HEK293 (cell line): ENCODE measurements at regions not wholly inside any gene's neighbourhood (a gene's known extent, or its start where the extent isn't known, plus 50 kb on each side); places are given as distances from the start of the nearest gene placed in this dataset.

Experiments used
- CTCF ChIA-PET: fragments of 350-600 bp; formaldehyde crosslinking; extraction: SDS; loops from one replicate; lab custom pipeline; 2021; ENCODE audit warnings: antibody characterized with exemption; lab: Yijun Ruan, JAX
- POLR2A ChIA-PET: fragments of 300-600 bp; formaldehyde crosslinking; extraction: SDS; loops from one replicate; lab custom pipeline; 2020; ENCODE audit warnings: antibody characterized with exemption, inconsistent platforms; lab: Yijun Ruan, JAX
- H3K27ac ChIP-seq: fragments of 200-500 bp; sonication (Bioruptor generic); 2 replicates; pipeline ENCODE4 v1.5.1; 2014; ENCODE audit warnings: low read depth, low read length, control low read depth, inconsistent platforms; ENCODE audit errors: extremely low read depth
- H3K36me3 ChIP-seq, 2 experiments: fragments of 200-500 bp in 1 of 2; sonication (Bioruptor generic) in 1 of 2; 1 replicate in 1 of 2; 2 replicates in 1 of 2; pipeline ENCODE4 v1.5.1; 2014 to 2017; ENCODE audit warnings: inconsistent platforms in 2 of 2, low read length in 2 of 2; ENCODE audit not compliant: control insufficient read depth in 2 of 2, insufficient read depth in 1 of 2
- H3K4me1 ChIP-seq: fragments of 200-500 bp; sonication (Bioruptor generic); 2 replicates; pipeline ENCODE4 v1.5.1; 2014; ENCODE audit warnings: mild to moderate bottlenecking, low read length, inconsistent platforms; ENCODE audit not compliant: control insufficient read depth, insufficient read depth
- H3K4me3 ChIP-seq: 2 replicates; pipeline ENCODE4 v1.5.1; 2011; ENCODE audit warnings: low read depth, mild to moderate bottlenecking, control low read depth, low read length, moderate library complexity
- H3K9me3 ChIP-seq: fragments of 200-500 bp; sonication (Bioruptor generic); 2 replicates; pipeline ENCODE4 v1.5.1; 2014; ENCODE audit warnings: low read depth, low read length, inconsistent platforms; ENCODE audit not compliant: control insufficient read depth, insufficient read depth
- FEZF1 ChIP-seq: fragments of 450-650 bp; formaldehyde crosslinking; IDR thresholded peaks from 2 replicates; pipeline ENCODE4 v1.5.1; 2016; ENCODE audit warnings: missing biosample characterization, missing genetic modification characterization
- GLI4 ChIP-seq: fragments of 450-650 bp; formaldehyde crosslinking; IDR thresholded peaks from 2 replicates; pipeline ENCODE4 v1.5.1; 2016; ENCODE audit warnings: missing biosample characterization, missing genetic modification characterization
- HOXC10 ChIP-seq: sonication (generic); formaldehyde crosslinking; IDR thresholded peaks from 2 replicates; pipeline ENCODE4 v1.8.1; 2023; ENCODE audit warnings: mild to moderate bottlenecking, missing genetic modification reagents
- ZNF169 ChIP-seq: fragments of 450-650 bp; formaldehyde crosslinking; IDR thresholded peaks from 2 replicates; pipeline ENCODE4 v1.5.1; 2016; ENCODE audit warnings: missing biosample characterization, missing genetic modification characterization
- ZNF266 ChIP-seq: fragments of 450-650 bp; formaldehyde crosslinking; IDR thresholded peaks from 2 replicates; pipeline ENCODE4 v1.5.1; 2016; ENCODE audit warnings: missing biosample characterization, missing genetic modification characterization, low read depth
- ZNF292 ChIP-seq: fragments of 450-650 bp; formaldehyde crosslinking; IDR thresholded peaks from 2 replicates; pipeline ENCODE4 v1.5.1; 2016; ENCODE audit warnings: low read depth, missing biosample characterization, missing genetic modification characterization, borderline replicate concordance
- ZNF366 ChIP-seq: fragments of 450-650 bp; formaldehyde crosslinking; conservative IDR thresholded peaks from 2 replicates; pipeline ENCODE4 v1.5.1; 2016; ENCODE audit warnings: missing biosample characterization, missing genetic modification characterization
- ZNF473 ChIP-seq: fragments of 450-650 bp; formaldehyde crosslinking; IDR thresholded peaks from 2 replicates; pipeline ENCODE4 v1.5.1; 2017; ENCODE audit warnings: missing biosample characterization, missing genetic modification characterization
- ZNF558 ChIP-seq: fragments of 450-650 bp; formaldehyde crosslinking; IDR thresholded peaks from 2 replicates; pipeline ENCODE4 v1.5.1; 2016; ENCODE audit warnings: missing biosample characterization, missing genetic modification characterization
- ZNF585B ChIP-seq: fragments of 450-650 bp; formaldehyde crosslinking; IDR thresholded peaks from 2 replicates; pipeline ENCODE4 v1.5.1; 2016; ENCODE audit warnings: missing biosample characterization, missing genetic modification characterization
- ZNF600 ChIP-seq: fragments of 450-650 bp; formaldehyde crosslinking; IDR thresholded peaks from 2 replicates; pipeline ENCODE4 v1.5.1; 2016; ENCODE audit warnings: missing biosample characterization, missing genetic modification characterization
- ZNF664 ChIP-seq: fragments of 450-650 bp; formaldehyde crosslinking; IDR thresholded peaks from 2 replicates; pipeline ENCODE4 v1.5.1; 2016; ENCODE audit warnings: missing biosample characterization, missing genetic modification characterization
- ZNF707 ChIP-seq: fragments of 450-650 bp; formaldehyde crosslinking; IDR thresholded peaks from 2 replicates; pipeline ENCODE4 v1.5.1; 2016; ENCODE audit warnings: missing biosample characterization, missing genetic modification characterization
- ZNF747 ChIP-seq: fragments of 450-650 bp; formaldehyde crosslinking; IDR thresholded peaks from 2 replicates; pipeline ENCODE4 v1.5.1; 2016; ENCODE audit warnings: missing biosample characterization, missing genetic modification characterization
- TF ChIP-seq, protein P1 (sequence below): fragments of 450-650 bp; formaldehyde crosslinking; IDR thresholded peaks from 2 replicates; pipeline ENCODE4 v1.5.1; 2016; ENCODE audit warnings: missing biosample characterization, missing genetic modification characterization
- TF ChIP-seq, protein P2 (sequence below): fragments of 450-650 bp; formaldehyde crosslinking; IDR thresholded peaks from 2 replicates; pipeline ENCODE4 v1.5.1; 2016; ENCODE audit warnings: missing biosample characterization, missing genetic modification characterization
- TF ChIP-seq, protein P3 (sequence below): fragments of 450-650 bp; formaldehyde crosslinking; IDR thresholded peaks from 2 replicates; pipeline ENCODE4 v1.5.1; 2016; ENCODE audit warnings: missing biosample characterization, missing genetic modification characterization
- TF ChIP-seq, protein P4 (sequence below): fragments of 450-650 bp; formaldehyde crosslinking; IDR thresholded peaks from 2 replicates; pipeline ENCODE4 v1.5.1; 2016; ENCODE audit warnings: missing biosample characterization, missing genetic modification characterization
- TF ChIP-seq, protein P5 (sequence below): fragments of 450-650 bp; formaldehyde crosslinking; IDR thresholded peaks from 2 replicates; pipeline ENCODE4 v1.5.1; 2017; ENCODE audit warnings: missing biosample characterization, missing genetic modification characterization
- TF ChIP-seq, protein P6 (sequence below): IDR thresholded peaks from 2 replicates; pipeline ENCODE4 v1.6.1; 2011; ENCODE audit warnings: mild to moderate bottlenecking, low read depth, low read length, borderline replicate concordance

DNA sequence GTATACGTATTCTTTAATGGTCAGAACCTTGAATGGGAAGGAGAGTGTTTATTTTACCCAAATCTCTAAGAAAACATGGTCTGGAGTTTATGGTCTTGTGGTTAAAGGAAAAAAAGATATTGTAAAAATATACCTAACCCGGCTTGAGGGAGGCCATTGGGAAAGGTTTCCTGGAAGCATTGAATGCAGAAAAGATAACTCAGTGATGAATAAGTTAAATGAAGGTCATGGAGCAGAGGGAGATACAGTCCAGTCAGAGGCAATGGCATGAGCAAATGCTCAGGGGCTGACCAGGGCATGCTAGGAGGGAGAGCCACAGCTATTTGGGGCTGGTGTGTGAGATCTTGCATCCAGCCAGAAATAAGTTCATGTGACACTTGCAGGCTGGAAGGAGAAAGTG is 430.4 kb upstream of the CDH5 start:
- Histone ChIP-seq H3K9me3 (no peaks in the 10 kb centered on the region), H3K27ac (no peak overlapping the region), H3K36me3 (no peaks in the 10 kb centered on the region), H3K4me3 (no peak overlapping the region), H3K4me1 (no peaks in the 10 kb centered on the region)
- ChIA-PET POLR2A (no interaction called here), CTCF (interaction anchor here (0.8 kb wide), 1 partner anchor 15 kb away, joined by 3 read pairs; no protein-coding TSS in a partner anchor)
- TF ChIP-seq ZNF585B (tag by site-specific recombination) (no peak), ZNF473 (tag by site-specific recombination) (no peak), ZNF366 (no peak), ZNF747 (tag by site-specific recombination) (no peak), ZNF558 (tag by site-specific recombination) (no peak), FEZF1 (tag by site-specific recombination) (no peak), ZNF600 (tag by site-specific recombination) (no peak), ZNF707 (no peak), ZNF266 (tag by site-specific recombination) (no peak), ZNF292 (tag by site-specific recombination) (no peak), HOXC10 (CRISPR knock-in tag) (no peak), ZNF664 (tag by site-specific recombination) (no peak), ZNF169 (no peak), GLI4 (tag by site-specific recombination) (no peak)
- TF ChIP-seq, protein P1, sequence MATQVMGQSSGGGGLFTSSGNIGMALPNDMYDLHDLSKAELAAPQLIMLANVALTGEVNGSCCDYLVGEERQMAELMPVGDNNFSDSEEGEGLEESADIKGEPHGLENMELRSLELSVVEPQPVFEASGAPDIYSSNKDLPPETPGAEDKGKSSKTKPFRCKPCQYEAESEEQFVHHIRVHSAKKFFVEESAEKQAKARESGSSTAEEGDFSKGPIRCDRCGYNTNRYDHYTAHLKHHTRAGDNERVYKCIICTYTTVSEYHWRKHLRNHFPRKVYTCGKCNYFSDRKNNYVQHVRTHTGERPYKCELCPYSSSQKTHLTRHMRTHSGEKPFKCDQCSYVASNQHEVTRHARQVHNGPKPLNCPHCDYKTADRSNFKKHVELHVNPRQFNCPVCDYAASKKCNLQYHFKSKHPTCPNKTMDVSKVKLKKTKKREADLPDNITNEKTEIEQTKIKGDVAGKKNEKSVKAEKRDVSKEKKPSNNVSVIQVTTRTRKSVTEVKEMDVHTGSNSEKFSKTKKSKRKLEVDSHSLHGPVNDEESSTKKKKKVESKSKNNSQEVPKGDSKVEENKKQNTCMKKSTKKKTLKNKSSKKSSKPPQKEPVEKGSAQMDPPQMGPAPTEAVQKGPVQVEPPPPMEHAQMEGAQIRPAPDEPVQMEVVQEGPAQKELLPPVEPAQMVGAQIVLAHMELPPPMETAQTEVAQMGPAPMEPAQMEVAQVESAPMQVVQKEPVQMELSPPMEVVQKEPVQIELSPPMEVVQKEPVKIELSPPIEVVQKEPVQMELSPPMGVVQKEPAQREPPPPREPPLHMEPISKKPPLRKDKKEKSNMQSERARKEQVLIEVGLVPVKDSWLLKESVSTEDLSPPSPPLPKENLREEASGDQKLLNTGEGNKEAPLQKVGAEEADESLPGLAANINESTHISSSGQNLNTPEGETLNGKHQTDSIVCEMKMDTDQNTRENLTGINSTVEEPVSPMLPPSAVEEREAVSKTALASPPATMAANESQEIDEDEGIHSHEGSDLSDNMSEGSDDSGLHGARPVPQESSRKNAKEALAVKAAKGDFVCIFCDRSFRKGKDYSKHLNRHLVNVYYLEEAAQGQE (tag by site-specific recombination): no peak
- TF ChIP-seq, protein P2, sequence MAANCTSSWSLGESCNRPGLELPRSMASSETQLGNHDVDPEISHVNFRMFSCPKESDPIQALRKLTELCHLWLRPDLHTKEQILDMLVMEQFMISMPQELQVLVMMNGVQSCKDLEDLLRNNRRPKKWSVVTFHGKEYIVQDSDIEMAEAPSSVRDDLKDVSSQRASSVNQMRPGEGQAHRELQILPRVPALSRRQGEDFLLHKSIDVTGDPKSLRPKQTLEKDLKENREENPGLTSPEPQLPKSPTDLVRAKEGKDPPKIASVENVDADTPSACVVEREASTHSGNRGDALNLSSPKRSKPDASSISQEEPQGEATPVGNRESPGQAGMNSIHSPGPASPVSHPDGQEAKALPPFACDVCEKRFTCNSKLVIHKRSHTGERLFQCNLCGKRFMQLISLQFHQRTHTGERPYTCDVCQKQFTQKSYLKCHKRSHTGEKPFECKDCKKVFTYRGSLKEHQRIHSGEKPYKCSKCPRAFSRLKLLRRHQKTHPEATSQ (tag by site-specific recombination): no peak
- TF ChIP-seq, protein P3, sequence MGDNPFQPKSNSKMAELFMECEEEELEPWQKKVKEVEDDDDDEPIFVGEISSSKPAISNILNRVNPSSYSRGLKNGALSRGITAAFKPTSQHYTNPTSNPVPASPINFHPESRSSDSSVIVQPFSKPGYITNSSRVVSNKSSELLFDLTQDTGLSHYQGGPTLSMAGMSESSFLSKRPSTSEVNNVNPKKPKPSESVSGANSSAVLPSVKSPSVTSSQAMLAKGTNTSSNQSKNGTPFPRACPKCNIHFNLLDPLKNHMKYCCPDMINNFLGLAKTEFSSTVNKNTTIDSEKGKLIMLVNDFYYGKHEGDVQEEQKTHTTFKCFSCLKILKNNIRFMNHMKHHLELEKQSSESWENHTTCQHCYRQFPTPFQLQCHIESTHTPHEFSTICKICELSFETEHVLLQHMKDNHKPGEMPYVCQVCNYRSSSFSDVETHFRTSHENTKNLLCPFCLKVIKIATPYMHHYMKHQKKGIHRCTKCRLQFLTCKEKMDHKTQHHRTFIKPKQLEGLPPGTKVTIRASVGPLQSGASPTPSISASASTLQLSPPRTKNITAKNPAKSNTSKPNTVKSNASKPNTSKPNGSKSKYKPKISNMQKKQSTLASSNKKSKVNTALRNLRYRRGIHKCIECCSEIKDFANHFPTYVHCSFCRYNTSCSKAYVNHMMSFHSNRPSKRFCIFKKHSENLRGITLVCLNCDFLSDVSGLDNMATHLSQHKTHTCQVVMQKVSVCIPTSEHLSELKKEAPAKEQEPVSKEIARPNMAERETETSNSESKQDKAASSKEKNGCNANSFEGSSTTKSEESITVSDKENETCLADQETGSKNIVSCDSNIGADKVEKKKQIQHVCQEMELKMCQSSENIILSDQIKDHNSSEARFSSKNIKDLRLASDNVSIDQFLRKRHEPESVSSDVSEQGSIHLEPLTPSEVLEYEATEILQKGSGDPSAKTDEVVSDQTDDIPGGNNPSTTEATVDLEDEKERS (tag by site-specific recombination): no peak
- TF ChIP-seq, protein P4, sequence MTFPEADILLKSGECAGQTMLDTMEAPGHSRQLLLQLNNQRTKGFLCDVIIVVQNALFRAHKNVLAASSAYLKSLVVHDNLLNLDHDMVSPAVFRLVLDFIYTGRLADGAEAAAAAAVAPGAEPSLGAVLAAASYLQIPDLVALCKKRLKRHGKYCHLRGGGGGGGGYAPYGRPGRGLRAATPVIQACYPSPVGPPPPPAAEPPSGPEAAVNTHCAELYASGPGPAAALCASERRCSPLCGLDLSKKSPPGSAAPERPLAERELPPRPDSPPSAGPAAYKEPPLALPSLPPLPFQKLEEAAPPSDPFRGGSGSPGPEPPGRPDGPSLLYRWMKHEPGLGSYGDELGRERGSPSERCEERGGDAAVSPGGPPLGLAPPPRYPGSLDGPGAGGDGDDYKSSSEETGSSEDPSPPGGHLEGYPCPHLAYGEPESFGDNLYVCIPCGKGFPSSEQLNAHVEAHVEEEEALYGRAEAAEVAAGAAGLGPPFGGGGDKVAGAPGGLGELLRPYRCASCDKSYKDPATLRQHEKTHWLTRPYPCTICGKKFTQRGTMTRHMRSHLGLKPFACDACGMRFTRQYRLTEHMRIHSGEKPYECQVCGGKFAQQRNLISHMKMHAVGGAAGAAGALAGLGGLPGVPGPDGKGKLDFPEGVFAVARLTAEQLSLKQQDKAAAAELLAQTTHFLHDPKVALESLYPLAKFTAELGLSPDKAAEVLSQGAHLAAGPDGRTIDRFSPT (tag by site-specific recombination): no peak
- TF ChIP-seq, protein P5, sequence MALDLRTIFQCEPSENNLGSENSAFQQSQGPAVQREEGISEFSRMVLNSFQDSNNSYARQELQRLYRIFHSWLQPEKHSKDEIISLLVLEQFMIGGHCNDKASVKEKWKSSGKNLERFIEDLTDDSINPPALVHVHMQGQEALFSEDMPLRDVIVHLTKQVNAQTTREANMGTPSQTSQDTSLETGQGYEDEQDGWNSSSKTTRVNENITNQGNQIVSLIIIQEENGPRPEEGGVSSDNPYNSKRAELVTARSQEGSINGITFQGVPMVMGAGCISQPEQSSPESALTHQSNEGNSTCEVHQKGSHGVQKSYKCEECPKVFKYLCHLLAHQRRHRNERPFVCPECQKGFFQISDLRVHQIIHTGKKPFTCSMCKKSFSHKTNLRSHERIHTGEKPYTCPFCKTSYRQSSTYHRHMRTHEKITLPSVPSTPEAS (tag by site-specific recombination): no peak
- TF ChIP-seq, protein P6, sequence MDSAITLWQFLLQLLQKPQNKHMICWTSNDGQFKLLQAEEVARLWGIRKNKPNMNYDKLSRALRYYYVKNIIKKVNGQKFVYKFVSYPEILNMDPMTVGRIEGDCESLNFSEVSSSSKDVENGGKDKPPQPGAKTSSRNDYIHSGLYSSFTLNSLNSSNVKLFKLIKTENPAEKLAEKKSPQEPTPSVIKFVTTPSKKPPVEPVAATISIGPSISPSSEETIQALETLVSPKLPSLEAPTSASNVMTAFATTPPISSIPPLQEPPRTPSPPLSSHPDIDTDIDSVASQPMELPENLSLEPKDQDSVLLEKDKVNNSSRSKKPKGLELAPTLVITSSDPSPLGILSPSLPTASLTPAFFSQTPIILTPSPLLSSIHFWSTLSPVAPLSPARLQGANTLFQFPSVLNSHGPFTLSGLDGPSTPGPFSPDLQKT: no peak
